GM21360 (cell line): ENCODE measurements at regions not wholly inside any gene's neighbourhood (a gene's known extent, or its start where the extent isn't known, plus 50 kb on each side); places are given as distances from the start of the nearest gene placed in this dataset.
"Not testable (repeated sequence)": the region's sequence is repeated elsewhere in the genome, so short reads cannot be mapped to it uniquely, and the experiment has no call there.

ENCODE experiments used
- ATAC-seq: cut with Tn5 transposase; IDR thresholded peaks from one replicate; pipeline ENCODE4 v1.9.1; 2021; ENCODE audit warnings: mild to moderate bottlenecking, moderate library complexity; ENCODE audit not compliant: unreplicated experiment

- ATAC-seq = no peak
These were observed 248.6 kb upstream of the RUNX1 start for GRCh38 chr21:35297665-35298064.

DNA sequence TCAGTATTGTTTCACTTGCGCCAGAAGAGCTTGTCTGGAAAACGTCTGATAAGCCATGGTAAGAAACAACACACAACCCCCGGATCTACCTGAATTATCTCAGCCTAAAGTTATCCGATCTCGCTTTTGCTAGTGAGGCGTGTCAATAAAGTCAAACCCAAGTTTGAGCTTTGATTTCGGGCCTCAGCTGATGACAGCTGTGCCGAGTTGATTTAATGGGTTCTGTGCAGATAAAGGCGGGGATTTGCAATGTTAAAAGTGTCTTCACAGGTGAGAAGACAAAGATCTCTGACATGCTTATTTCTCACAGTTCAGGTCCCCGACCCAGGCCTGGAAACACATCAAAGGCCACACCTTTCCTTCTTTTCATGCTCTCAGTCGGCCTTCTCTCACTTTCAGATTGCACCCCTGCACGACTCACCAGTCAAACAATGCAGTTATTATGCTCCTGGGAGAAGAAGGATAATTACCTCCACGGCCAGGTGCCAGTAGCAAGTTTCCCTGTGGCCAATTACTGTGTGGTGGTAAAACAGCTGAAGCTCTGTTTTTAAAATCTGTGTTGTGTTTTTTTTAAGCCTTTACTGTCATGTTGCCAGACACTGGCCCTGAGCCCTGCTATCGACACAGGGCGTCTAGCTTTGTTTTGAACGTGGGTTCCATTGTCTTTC is 245.3 kb upstream of the RUNX1 start:
- ATAC-seq = no peak

DNA sequence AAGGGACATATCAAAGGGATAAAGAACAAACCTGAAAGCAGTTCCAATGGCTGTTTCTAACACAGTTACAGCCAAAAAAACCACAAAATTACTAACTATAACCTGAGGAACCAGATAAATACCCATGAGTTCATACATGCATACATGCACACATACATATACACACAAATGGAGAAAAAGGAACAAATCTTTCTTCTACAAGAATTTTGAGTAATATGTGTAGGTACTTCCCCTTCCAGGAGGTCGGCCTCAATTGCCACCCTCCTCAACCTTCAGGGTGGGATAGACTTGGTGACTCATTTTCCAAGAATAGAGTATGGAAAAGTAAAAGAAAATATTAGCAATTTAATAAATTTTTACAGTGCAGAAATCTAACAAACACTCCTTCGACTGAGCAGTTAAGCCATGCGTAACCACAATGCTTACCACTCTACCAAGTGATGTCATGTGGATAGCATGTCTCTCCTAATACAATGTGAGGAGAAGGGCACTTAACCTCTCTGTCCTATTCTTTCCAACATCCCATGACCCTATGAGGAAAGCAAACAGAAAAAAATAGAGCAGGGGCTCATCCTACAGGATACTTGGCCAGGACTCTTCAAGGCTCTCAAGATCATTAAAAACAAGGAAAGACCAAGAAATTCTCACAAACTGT is 243.0 kb upstream of the RUNX1 start:
- no peak for ATAC-seq

DNA sequence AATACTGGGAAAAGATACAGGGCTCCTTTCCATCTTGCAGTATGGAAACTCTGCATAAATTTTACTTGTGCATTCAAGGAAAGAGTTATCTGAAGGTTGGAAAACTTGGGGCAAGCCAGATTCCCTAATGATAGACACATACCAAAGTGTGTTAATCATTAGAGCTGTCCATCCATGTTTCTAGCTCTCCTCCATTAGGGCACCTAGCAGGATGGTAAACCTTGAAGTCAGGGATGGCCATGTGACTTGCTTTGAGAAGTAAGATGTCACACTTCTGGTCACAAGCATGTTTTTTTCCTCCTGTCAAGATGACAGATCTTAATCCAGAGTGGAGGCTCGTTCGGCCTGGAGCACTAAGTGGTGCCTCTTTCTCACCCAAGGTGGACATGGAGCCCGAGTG is 241.9 kb upstream of the RUNX1 start:
- ATAC-seq = no peak

- no peak for ATAC-seq
These were observed 239.1 kb upstream of the RUNX1 start for GRCh38 chr21:35288238-35288637.

DNA sequence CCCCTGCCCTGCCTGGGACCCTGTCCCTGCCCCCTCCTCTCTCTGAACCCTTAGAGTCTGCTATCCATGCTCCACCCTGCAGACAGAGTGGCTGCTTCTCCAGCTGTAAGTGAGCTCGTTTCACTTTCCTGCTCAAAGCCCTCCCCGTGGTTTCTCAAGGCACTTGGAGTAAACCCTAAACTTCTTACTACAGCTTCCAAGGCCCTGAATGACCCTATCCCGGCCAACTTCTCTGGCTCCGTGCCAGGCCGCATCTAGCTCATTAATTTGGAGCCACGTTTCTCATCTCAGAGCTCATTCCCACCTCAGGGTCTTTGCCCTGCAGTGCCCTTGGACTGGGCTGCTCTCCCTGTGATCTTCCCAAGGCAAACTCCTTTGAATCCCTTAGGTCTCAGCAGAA is 235.1 kb upstream of the RUNX1 start:
- no peak for ATAC-seq

- no peak for ATAC-seq
These were observed 233.8 kb upstream of the RUNX1 start for GRCh38 chr21:35282944-35283343.

GRCh38 chr21:35281956-35282355 is 232.9 kb upstream of the RUNX1 start:
- ATAC-seq = no peak

GRCh38 chr21:35280231-35280630 is 231.1 kb upstream of the RUNX1 start:
- no peak for ATAC-seq

DNA sequence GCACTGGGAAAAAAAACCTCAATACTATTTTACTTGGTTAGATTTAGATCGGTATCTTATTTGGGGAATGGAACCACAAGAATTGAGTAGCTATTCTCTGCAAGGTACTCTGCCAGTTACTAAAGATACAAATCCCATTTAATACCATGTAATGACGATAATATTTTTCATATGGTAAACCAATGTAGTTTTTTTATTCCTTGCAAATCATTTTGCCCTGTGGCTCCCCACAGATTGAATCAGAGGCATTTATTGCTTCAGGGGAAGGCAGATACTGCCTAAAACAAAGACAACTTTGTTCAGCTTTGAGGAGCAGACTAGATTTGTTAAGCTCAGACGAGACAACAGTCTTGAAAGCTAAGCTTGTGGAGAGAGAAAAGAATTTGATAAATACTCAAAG is 226.7 kb upstream of the RUNX1 start:
- ATAC-seq = no peak

- no peak for ATAC-seq
These were observed 225.8 kb upstream of the RUNX1 start for GRCh38 chr21:35274923-35275322.

GRCh38 chr21:35274090-35274489 is 225.0 kb upstream of the RUNX1 start:
- no peak for ATAC-seq

DNA sequence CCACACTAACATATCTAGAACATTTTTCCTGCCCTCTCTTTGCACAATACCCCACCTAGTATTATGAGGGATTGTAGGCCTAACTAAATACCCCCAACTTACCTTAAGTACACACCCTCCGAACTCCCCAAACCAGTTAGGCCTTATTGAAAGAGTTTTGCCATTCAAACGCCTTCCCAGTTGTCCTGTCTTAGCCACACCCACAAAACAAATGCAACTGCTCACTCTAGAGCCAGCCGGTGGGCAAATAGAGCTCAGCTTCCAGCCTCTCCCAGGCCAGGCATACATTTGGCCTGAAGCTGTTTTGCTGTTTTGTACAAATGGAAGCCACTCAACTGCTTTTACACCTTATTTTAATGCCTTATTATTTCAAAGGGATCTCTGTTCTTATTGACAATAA is 224.2 kb upstream of the RUNX1 start:
- no peak for ATAC-seq

- not testable (repeated sequence) for ATAC-seq
These were observed 222.4 kb upstream of the RUNX1 start for GRCh38 chr21:35271344-35272118.

DNA sequence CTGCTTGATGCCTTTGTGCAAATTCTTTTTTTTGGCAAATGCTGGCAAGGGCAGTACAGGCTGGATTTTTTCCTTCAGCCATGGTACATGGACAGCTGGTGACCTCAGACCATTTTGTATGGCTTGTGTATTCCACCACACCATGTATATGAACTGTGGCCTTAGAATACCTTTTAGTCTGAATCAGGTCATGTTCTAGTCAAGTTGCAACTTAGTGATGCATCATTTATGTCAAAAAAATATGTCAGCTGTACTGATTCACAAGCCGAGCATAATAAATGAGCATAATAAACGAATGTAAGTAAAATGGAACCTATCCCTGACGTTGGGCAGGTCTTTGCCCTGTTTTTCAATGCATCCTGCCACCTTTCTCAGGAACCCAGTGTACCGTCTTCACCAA is 219.7 kb upstream of the RUNX1 start:
- ATAC-seq = no peak

GRCh38 chr21:35268261-35268660 is 219.2 kb upstream of the RUNX1 start:
- ATAC-seq = no peak

DNA sequence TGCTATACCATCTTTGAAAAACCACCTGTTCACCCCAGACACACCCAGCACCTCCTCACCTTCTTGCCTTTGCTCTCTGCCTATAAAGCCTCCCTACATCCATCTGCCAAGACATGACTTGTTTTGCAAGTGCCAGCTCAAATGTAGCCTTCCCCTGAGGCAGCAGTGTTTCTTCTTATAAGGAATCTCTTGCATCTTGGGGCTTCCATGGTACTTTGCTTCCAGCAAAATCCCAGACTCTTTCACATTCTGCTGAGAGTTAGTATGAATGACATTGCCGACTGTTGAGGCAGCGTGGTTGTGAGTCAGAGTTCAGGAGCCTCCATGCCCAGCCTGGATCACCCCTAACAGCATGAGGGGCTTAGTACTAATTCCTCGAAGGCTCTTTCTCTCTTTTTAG is 217.4 kb upstream of the RUNX1 start:
- no peak for ATAC-seq

- ATAC-seq = no peak
These were observed 216.2 kb upstream of the RUNX1 start for GRCh38 chr21:35265170-35265877.

GRCh38 chr21:35259457-35259856 is 210.4 kb upstream of the RUNX1 start:
- no peak for ATAC-seq

DNA sequence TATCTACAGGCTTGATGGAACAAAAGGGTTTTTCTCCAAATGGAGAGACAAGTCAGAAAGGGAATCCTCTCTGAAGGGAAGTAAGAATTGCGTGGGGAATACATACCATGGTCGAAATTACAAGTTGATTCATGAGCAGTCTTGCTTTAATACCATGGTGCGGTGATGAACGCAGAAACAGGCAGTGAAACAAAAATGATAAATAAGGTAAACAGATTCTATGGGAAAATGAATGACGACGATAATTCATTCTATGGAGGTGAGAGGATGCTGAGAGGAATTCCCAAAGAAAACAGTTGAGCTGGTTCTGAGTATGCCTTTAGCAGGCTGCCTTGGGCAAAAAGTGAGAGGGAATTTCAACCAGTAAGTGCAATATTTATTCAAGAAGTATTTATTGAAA is 209.4 kb upstream of the RUNX1 start:
- no peak for ATAC-seq

GRCh38 chr21:35257413-35257812 is 208.3 kb upstream of the RUNX1 start:
- ATAC-seq = no peak
